ENCODE measurements at regions not wholly inside any gene's neighbourhood (a gene's known extent, or its start where the extent isn't known, plus 50 kb on each side); places are given as distances from the start of the nearest gene placed in this dataset.
"Not testable (repeated sequence)": the region's sequence is repeated elsewhere in the genome, so short reads cannot be mapped to it uniquely, and the experiment has no call there.

- H3F3A ChIP-seq (ENCODE audit: low read length, unreplicated experiment) = no peaks in the 10 kb centered on the region
- H3K4me3 ChIP-seq (ENCODE audit: low read length) = no peak overlapping the region
- H3K27ac ChIP-seq (ENCODE audit: low read length) = no peak overlapping the region
- no peaks in the 10 kb centered on the region for H3K36me3 ChIP-seq (ENCODE audit: low read depth, low read length)
- H3K9ac ChIP-seq (ENCODE audit: low read length) = no peak overlapping the region
- peaks cover 14% of the 10 kb centered on the region for H3K4me1 ChIP-seq (ENCODE audit: insufficient read depth, low read length)
- H3K4me2 ChIP-seq (ENCODE audit: low read length) = no peak overlapping the region
- BruUV-seq (replicated peaks) = no TSS peak
- POLR2A ChIA-PET (ENCODE audit: unreplicated experiment) = no interaction called here
- CTCF ChIA-PET = no interaction called here
- H3K9me2 ChIP-seq (replicated peaks; ENCODE audit: low read length) = no peaks in the 10 kb centered on the region
- ATAC-seq (no peak), DNase-seq (no peak)
- no peaks in the 10 kb centered on the region for H3K27me3 ChIP-seq (ENCODE audit: low read length)
- no peaks in the 10 kb centered on the region for H3K9me3 ChIP-seq (ENCODE audit: low read length)
- H4K20me1 ChIP-seq (ENCODE audit: low read length) = no peaks in the 10 kb centered on the region
- no peak overlapping the region for H2AFZ ChIP-seq (ENCODE audit: low read length)
- H3K79me2 ChIP-seq (ENCODE audit: low read length) = no peaks in the 10 kb centered on the region
- TF ChIP-seq EZH2 (IDR thresholded peaks at IDR 0.05; ENCODE audit: low read length, unreplicated experiment) (no peak), CTCF (conservative IDR thresholded peaks at IDR 0.05; ENCODE audit: low read depth, low read length) (no peak), EZH2phosphoT487 (IDR thresholded peaks at IDR 0.05; ENCODE audit: borderline replicate concordance, low read length) (no peak)
- intact Hi-C loops (cut with micrococcal nuclease) = no loop called here
These were observed 137.1 kb upstream of the TSC22D2 start for GRCh38 chr3:150270883-150271590.

GRCh38 chr3:150270444-150270843, 137.7 kb upstream of the TSC22D2 start:
- BruUV-seq (replicated peaks); DNase-seq; H2AFZ ChIP-seq (ENCODE audit: low read length); POLR2A ChIA-PET (ENCODE audit: unreplicated experiment); H3K36me3 ChIP-seq (ENCODE audit: low read depth, low read length); H3K9ac ChIP-seq (ENCODE audit: low read length); intact Hi-C loops (cut with micrococcal nuclease); H3K4me3 ChIP-seq (ENCODE audit: low read length); H3K79me2 ChIP-seq (ENCODE audit: low read length); CTCF ChIA-PET; H3K9me3 ChIP-seq (ENCODE audit: low read length); H4K20me1 ChIP-seq (ENCODE audit: low read length); H3K27me3 ChIP-seq (ENCODE audit: low read length); ATAC-seq; H3F3A ChIP-seq (ENCODE audit: low read length, unreplicated experiment); H3K27ac ChIP-seq (ENCODE audit: low read length); H3K4me2 ChIP-seq (ENCODE audit: low read length); H3K9me2 ChIP-seq (replicated peaks; ENCODE audit: low read length): not testable (repeated sequence)
- H3K4me1 ChIP-seq (ENCODE audit: insufficient read depth, low read length) = peaks cover 14% of the 10 kb centered on the region

GRCh38 chr3:150269526-150269925, 138.6 kb upstream of the TSC22D2 start:
- BruUV-seq (replicated peaks) = no TSS peak
- TF ChIP-seq CTCF (conservative IDR thresholded peaks at IDR 0.05; ENCODE audit: low read depth, low read length) = no peak
- no peak for TF ChIP-seq EZH2phosphoT487 (IDR thresholded peaks at IDR 0.05; ENCODE audit: borderline replicate concordance, low read length)
- TF ChIP-seq EZH2 (IDR thresholded peaks at IDR 0.05; ENCODE audit: low read length, unreplicated experiment) = no peak
- POLR2A ChIA-PET (ENCODE audit: unreplicated experiment) = no interaction called here
- Histone ChIP-seq H3K9me2 (replicated peaks; ENCODE audit: low read length) (no peaks in the 10 kb centered on the region), H3K9ac (ENCODE audit: low read length) (no peak overlapping the region), H3K4me2 (ENCODE audit: low read length) (peak overlapping the region; percentile 63), H3K4me3 (ENCODE audit: low read length) (no peak overlapping the region), H3K27me3 (ENCODE audit: low read length) (no peaks in the 10 kb centered on the region), H3F3A (ENCODE audit: low read length, unreplicated experiment) (no peaks in the 10 kb centered on the region), H3K9me3 (ENCODE audit: low read length) (no peaks in the 10 kb centered on the region), H4K20me1 (ENCODE audit: low read length) (no peaks in the 10 kb centered on the region), H2AFZ (ENCODE audit: low read length) (no peak overlapping the region), H3K4me1 (ENCODE audit: insufficient read depth, low read length) (peaks cover 14% of the 10 kb centered on the region), H3K79me2 (ENCODE audit: low read length) (no peaks in the 10 kb centered on the region), H3K36me3 (ENCODE audit: low read depth, low read length) (no peaks in the 10 kb centered on the region), H3K27ac (ENCODE audit: low read length) (peak overlapping the region; percentile 47)
- ATAC-seq (no peak), DNase-seq (no peak)
- CTCF ChIA-PET = no interaction called here
- intact Hi-C loops (cut with micrococcal nuclease) = no loop called here
